H9 (cell line): ENCODE measurements at regions not wholly inside any gene's neighbourhood (a gene's known extent, or its start where the extent isn't known, plus 50 kb on each side); places are given as distances from the start of the nearest gene placed in this dataset.

Experiments used
- DNase-seq: peaks from one replicate; pipeline ENCODE4 v3.0.0-alpha.2; 2017
- H2AFZ ChIP-seq: one replicate; pipeline ENCODE4 v1.6.1; 2013; ENCODE audit warnings: mild to moderate bottlenecking, low read length, control low read depth, moderate library complexity
- H2AK5ac ChIP-seq: 2 replicates; pipeline ENCODE4 v1.6.1; 2013; ENCODE audit warnings: low read length, control low read depth, mixed read lengths; ENCODE audit not compliant: insufficient read length
- H2BK120ac ChIP-seq: one replicate; pipeline ENCODE4 v1.6.1; 2013; ENCODE audit warnings: low read depth, mild to moderate bottlenecking, low read length, control low read depth, inconsistent platforms; ENCODE audit not compliant: poor library complexity, severe bottlenecking
- H2BK12ac ChIP-seq: 2 replicates; pipeline ENCODE4 v1.6.1; 2013; ENCODE audit warnings: low read length, control low read depth, mixed read lengths, low read depth; ENCODE audit not compliant: insufficient read length
- H2BK15ac ChIP-seq: 2 replicates; pipeline ENCODE4 v1.6.1; 2013; ENCODE audit warnings: low read depth, low read length, control low read depth
- H2BK20ac ChIP-seq: one replicate; pipeline ENCODE4 v1.6.1; 2013; ENCODE audit warnings: low read depth, mild to moderate bottlenecking, low read length, control low read depth, inconsistent platforms; ENCODE audit not compliant: poor library complexity, severe bottlenecking
- H2BK5ac ChIP-seq: 2 replicates; pipeline ENCODE4 v1.6.1; 2013; ENCODE audit warnings: low read length, control low read depth, mixed read lengths; ENCODE audit not compliant: insufficient read length
- H3K14ac ChIP-seq: 2 replicates; pipeline ENCODE4 v1.6.1; 2013; ENCODE audit warnings: low read length, control low read depth; ENCODE audit not compliant: insufficient read depth
- H3K18ac ChIP-seq: 2 replicates; pipeline ENCODE4 v1.6.1; 2013; ENCODE audit warnings: low read depth, mild to moderate bottlenecking, mixed read lengths, low read length, control low read depth; ENCODE audit not compliant: insufficient read length
- H3K23ac ChIP-seq: 2 replicates; pipeline ENCODE4 v1.6.1; 2013; ENCODE audit warnings: low read length, control low read depth, mixed read lengths, low read depth; ENCODE audit not compliant: insufficient read length
- H3K23me2 ChIP-seq: 2 replicates; pipeline ENCODE4 v1.6.1; 2013; ENCODE audit warnings: low read depth, mild to moderate bottlenecking, mixed read lengths, low read length, control low read depth; ENCODE audit not compliant: insufficient read length, poor library complexity, severe bottlenecking
- H3K27ac ChIP-seq: 2 replicates; pipeline ENCODE4 v1.5.1; 2013; ENCODE audit warnings: low read length, control low read depth, mixed read lengths, low read depth; ENCODE audit not compliant: insufficient read length
- H3K27me3 ChIP-seq: 2 replicates; pipeline ENCODE4 v1.6.1; 2013; ENCODE audit warnings: low read length, control low read depth, inconsistent platforms; ENCODE audit not compliant: insufficient read depth
- H3K4ac ChIP-seq: 2 replicates; pipeline ENCODE4 v1.6.1; 2013; ENCODE audit warnings: low read depth, mild to moderate bottlenecking, control low read depth, inconsistent platforms, low read length, moderate library complexity
- H3K4me1 ChIP-seq: 2 replicates; pipeline ENCODE4 v1.6.1; 2013; ENCODE audit warnings: low read length, control low read depth, inconsistent platforms; ENCODE audit not compliant: insufficient read depth
- H3K4me2 ChIP-seq: 2 replicates; pipeline ENCODE4 v1.6.1; 2013; ENCODE audit warnings: low read length, control low read depth, mixed read lengths; ENCODE audit not compliant: insufficient read length, insufficient read depth
- H3K56ac ChIP-seq: 2 replicates; pipeline ENCODE4 v1.6.1; 2013; ENCODE audit warnings: low read depth, mild to moderate bottlenecking, mixed read lengths, low read length, control low read depth; ENCODE audit not compliant: insufficient read length
- H3K79me1 ChIP-seq: 2 replicates; pipeline ENCODE4 v1.6.1; 2013; ENCODE audit warnings: low read depth, mild to moderate bottlenecking, moderate library complexity, low read length, control low read depth, inconsistent platforms; ENCODE audit not compliant: insufficient read depth, poor library complexity, severe bottlenecking
- H3K79me2 ChIP-seq: 2 replicates; pipeline ENCODE4 v1.6.1; 2013; ENCODE audit warnings: low read length, control low read depth, inconsistent platforms; ENCODE audit not compliant: insufficient read depth
- H3K9ac ChIP-seq: 2 replicates; pipeline ENCODE4 v1.6.1; 2013; ENCODE audit warnings: low read length, control low read depth, mixed read lengths; ENCODE audit not compliant: insufficient read length; ENCODE audit errors: extremely low read depth
- H3K9me3 ChIP-seq: one replicate; pipeline ENCODE4 v1.6.1; 2013; ENCODE audit warnings: low read depth, low read length, inconsistent platforms; ENCODE audit not compliant: control insufficient read depth
- H3T11ph ChIP-seq: one replicate; pipeline ENCODE4 v1.6.1; 2013; ENCODE audit warnings: mild to moderate bottlenecking, low read length, control low read depth, inconsistent platforms
- H4K20me1 ChIP-seq: one replicate; pipeline ENCODE4 v1.6.1; 2013; ENCODE audit not compliant: control insufficient read depth, insufficient read length, insufficient read depth
- H4K5ac ChIP-seq: 2 replicates; pipeline ENCODE4 v1.6.1; 2013; ENCODE audit warnings: low read depth, mild to moderate bottlenecking, mixed read lengths, low read length, control low read depth; ENCODE audit not compliant: insufficient read length
- H4K8ac ChIP-seq: replicated peaks from 2 replicates; pipeline ENCODE4 v1.6.1; 2013; ENCODE audit warnings: low read length, control low read depth, mixed read lengths, low read depth; ENCODE audit not compliant: insufficient read length
- H4K91ac ChIP-seq: 2 replicates; pipeline ENCODE4 v1.6.1; 2013; ENCODE audit warnings: low read depth, mild to moderate bottlenecking, moderate library complexity, mixed read lengths, low read length, control low read depth; ENCODE audit not compliant: insufficient read length
- H3K27ac Mint-ChIP-seq, 3 experiments: 2 replicates in 2 of 3; 3 replicates in 1 of 3; pipeline ENCODE4 v1.8.0; 2020 to 2021; ENCODE audit warnings: mixed read lengths in 3 of 3, mild to moderate bottlenecking in 1 of 3, moderate library complexity in 1 of 3
- H3K27me3 Mint-ChIP-seq: 2 replicates; pipeline ENCODE4 v1.8.0; 2021; ENCODE audit warnings: low read depth, mild to moderate bottlenecking, moderate library complexity, mixed read lengths
- H3K36me3 Mint-ChIP-seq, 3 experiments: 2 replicates in 2 of 3; 3 replicates in 1 of 3; pipeline ENCODE4 v1.8.0; 2020 to 2021; ENCODE audit warnings: low read depth in 3 of 3, mixed read lengths in 3 of 3; ENCODE audit not compliant: insufficient read depth in 1 of 3
- H3K4me1 Mint-ChIP-seq, 2 experiments: 2 replicates each; pipeline ENCODE4 v1.8.0; 2020; ENCODE audit warnings: mixed read lengths in 2 of 2
- H3K4me3 Mint-ChIP-seq, 2 experiments: 2 replicates in 1 of 2; 3 replicates in 1 of 2; pipeline ENCODE4 v1.8.0; 2020 to 2021; ENCODE audit warnings: mild to moderate bottlenecking in 2 of 2, mixed read lengths in 2 of 2, moderate library complexity in 1 of 2
- H3K9me3 Mint-ChIP-seq, 2 experiments: 2 replicates in 1 of 2; 3 replicates in 1 of 2; pipeline ENCODE4 v1.8.0; 2020; ENCODE audit warnings: mild to moderate bottlenecking in 2 of 2, mixed read lengths in 2 of 2, moderate library complexity in 1 of 2
- CTCF ChIP-seq: fragments of 200-600 bp; sonication (generic); conservative IDR thresholded peaks from 3 replicates; pipeline ENCODE4 v1.8.0; 2021; ENCODE audit warnings: antibody characterized with exemption, mild to moderate bottlenecking
- WGBS: extraction: QIAGEN DNeasy Blood & Tissue Kit; methylation state at CpG from one replicate; pipeline ENCODE4 v1.1.7; 2013; ENCODE audit warnings: missing lambda C conversion rate, low lambda C conversion rate, mixed read lengths; ENCODE audit not compliant: insufficient read length; ENCODE audit errors: extremely low coverage; 5-methylcytosine and 5-hydroxymethylcytosine counted together

GRCh38 chr1:19013826-19014548, 57.5 kb upstream of the IFFO2 start:
- Histone ChIP-seq H2BK20ac (no peak overlapping the region), H4K20me1 (peaks cover 2% of the 10 kb centered on the region), H4K91ac (no peak overlapping the region), H3K9ac (no peak overlapping the region), H3T11ph (no peak overlapping the region), H2BK12ac (no peak overlapping the region), H3K79me2 (no peaks in the 10 kb centered on the region), H3K23ac (no peak overlapping the region), H2BK120ac (no peak overlapping the region), H3K27me3 (no peaks in the 10 kb centered on the region), H3K9me3 (no peaks in the 10 kb centered on the region), H3K14ac (no peak overlapping the region), H4K5ac (no peak overlapping the region), H3K23me2 (no peaks in the 10 kb centered on the region), H3K18ac (no peak overlapping the region), H2BK5ac (no peak overlapping the region), H3K56ac (no peak overlapping the region), H3K4ac (no peak overlapping the region), H3K4me2 (no peak overlapping the region), H4K8ac (no peak overlapping the region), H2AK5ac (no peak overlapping the region), H3K4me1 (peaks cover 4% of the 10 kb centered on the region; the same call in 1 of the 2 replicates), H2AFZ (no peak overlapping the region), H3K27ac (no peak overlapping the region), H3K79me1 (no peaks in the 10 kb centered on the region), H2BK15ac (no peak overlapping the region)
- no CpG with 5 or more reads among the region's 16 CpGs for WGBS
- Mint-ChIP-seq H3K4me1 (peaks cover 31 to 35% of the 10 kb centered on the region in 2 experiments), H3K36me3 (no peaks in the 10 kb centered on the region), H3K4me3 (no peak overlapping the region), H3K9me3 (no peaks in the 10 kb centered on the region), H3K27me3 (peaks cover 10% of the 10 kb centered on the region), H3K27ac (no peak overlapping the region)
- no peak for DNase-seq
- TF ChIP-seq CTCF: no peak
